ENCODE measurements at regions not wholly inside any gene's neighbourhood (a gene's known extent, or its start where the extent isn't known, plus 50 kb on each side); places are given as distances from the start of the nearest gene placed in this dataset.

DNA sequence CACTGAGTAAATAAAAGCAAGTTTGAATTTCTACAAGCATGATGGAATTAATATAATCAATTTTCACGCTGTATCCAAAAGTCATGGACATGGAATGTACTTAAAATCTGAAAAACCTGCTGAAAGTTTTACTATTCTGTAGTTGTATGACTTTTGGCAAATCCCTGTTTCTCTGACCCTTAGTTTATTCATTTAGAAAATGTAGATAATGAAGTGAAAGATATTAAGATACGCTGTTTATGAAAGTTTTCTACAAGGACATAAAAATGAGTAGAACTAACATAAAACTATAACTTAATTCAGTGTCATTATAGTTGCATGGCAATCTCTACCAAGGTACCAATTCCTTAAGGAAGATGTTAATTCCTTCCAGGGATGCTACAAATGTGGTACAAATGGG, 363.2 kb upstream of the MPDZ start:
- TF ChIP-seq, protein P1, sequence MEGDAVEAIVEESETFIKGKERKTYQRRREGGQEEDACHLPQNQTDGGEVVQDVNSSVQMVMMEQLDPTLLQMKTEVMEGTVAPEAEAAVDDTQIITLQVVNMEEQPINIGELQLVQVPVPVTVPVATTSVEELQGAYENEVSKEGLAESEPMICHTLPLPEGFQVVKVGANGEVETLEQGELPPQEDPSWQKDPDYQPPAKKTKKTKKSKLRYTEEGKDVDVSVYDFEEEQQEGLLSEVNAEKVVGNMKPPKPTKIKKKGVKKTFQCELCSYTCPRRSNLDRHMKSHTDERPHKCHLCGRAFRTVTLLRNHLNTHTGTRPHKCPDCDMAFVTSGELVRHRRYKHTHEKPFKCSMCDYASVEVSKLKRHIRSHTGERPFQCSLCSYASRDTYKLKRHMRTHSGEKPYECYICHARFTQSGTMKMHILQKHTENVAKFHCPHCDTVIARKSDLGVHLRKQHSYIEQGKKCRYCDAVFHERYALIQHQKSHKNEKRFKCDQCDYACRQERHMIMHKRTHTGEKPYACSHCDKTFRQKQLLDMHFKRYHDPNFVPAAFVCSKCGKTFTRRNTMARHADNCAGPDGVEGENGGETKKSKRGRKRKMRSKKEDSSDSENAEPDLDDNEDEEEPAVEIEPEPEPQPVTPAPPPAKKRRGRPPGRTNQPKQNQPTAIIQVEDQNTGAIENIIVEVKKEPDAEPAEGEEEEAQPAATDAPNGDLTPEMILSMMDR (IDR thresholded peaks at IDR 0.05) = no peak
- TF ChIP-seq ZFX (IDR thresholded peaks at IDR 0.05; ENCODE audit: borderline replicate concordance) = no peak
